Effector memory CD4-positive, alpha-beta T cell (primary cell): ENCODE measurements at regions not wholly inside any gene's neighbourhood (a gene's known extent, or its start where the extent isn't known, plus 50 kb on each side); places are given as distances from the start of the nearest gene placed in this dataset.

Experiments used
- DNase-seq, 3 donors: peaks; one replicate each; pipeline ENCODE4 v3.0.0-alpha.2; 2020
- H3K27ac ChIP-seq: 2 replicates; pipeline ENCODE4 v1.7.0; 2013; ENCODE audit warnings: mild to moderate bottlenecking, low read length, moderate library complexity; ENCODE audit not compliant: insufficient read depth, poor library complexity, severe bottlenecking
- H3K27me3 ChIP-seq: replicated peaks from 2 replicates; pipeline ENCODE4 v1.7.0; 2013; ENCODE audit warnings: mild to moderate bottlenecking, low read length; ENCODE audit not compliant: insufficient read depth, control insufficient read depth, poor library complexity, severe bottlenecking
- H3K36me3 ChIP-seq: 2 replicates; pipeline ENCODE4 v1.7.0; 2013; ENCODE audit warnings: mild to moderate bottlenecking, low read length, moderate library complexity; ENCODE audit not compliant: control insufficient read depth, insufficient read depth
- H3K4me1 ChIP-seq: 2 replicates; pipeline ENCODE4 v1.7.0; 2013; ENCODE audit warnings: low read length, mild to moderate bottlenecking; ENCODE audit not compliant: control insufficient read depth, insufficient read depth, poor library complexity, severe bottlenecking
- H3K4me3 ChIP-seq: 2 replicates; pipeline ENCODE4 v1.7.0; 2013; ENCODE audit warnings: low read length, low read depth, mild to moderate bottlenecking; ENCODE audit not compliant: insufficient read depth, poor library complexity, severe bottlenecking
- H3K9me3 ChIP-seq: 2 replicates; pipeline ENCODE4 v1.7.0; 2013; ENCODE audit warnings: mild to moderate bottlenecking, low read length, moderate library complexity; ENCODE audit not compliant: control insufficient read depth

GRCh38 chr6:113461153-113461932 is 395.8 kb upstream of the MARCKS start:
- Histone ChIP-seq H3K9me3 (no peaks in the 10 kb centered on the region), H3K36me3 (no peaks in the 10 kb centered on the region), H3K27ac (no peak overlapping the region), H3K4me1 (no peaks in the 10 kb centered on the region), H3K27me3 (no peaks in the 10 kb centered on the region), H3K4me3 (no peak overlapping the region)
- no peak for DNase-seq

DNA sequence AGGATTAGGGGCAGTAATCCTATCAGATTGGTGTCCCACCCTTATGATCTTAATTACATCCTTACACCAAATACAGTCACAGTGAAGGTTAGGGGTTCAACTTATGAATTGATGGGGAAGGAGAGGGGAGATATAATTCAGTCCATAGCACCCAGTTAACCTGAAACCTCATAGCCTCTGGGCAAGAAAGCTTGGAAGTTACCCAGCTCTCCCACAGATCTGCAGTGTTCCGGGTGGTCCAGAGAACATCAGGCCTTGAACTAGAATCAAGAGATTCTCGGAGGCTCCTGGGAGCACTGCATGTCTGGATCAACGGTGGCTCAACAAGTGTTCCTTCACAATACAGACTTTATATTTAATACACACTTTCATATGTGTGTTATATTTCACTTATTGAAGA is 392.6 kb upstream of the MARCKS start:
- no peak overlapping the region for H3K27ac ChIP-seq

GRCh38 chr6:113464960-113465359 is 392.2 kb upstream of the MARCKS start:
- no peak overlapping the region for H3K4me3 ChIP-seq
- no peaks in the 10 kb centered on the region for H3K4me1 ChIP-seq
- no peaks in the 10 kb centered on the region for H3K36me3 ChIP-seq
- no peaks in the 10 kb centered on the region for H3K27me3 ChIP-seq
- H3K9me3 ChIP-seq: no peaks in the 10 kb centered on the region
- no peak for DNase-seq
- H3K27ac ChIP-seq: no peak overlapping the region

More for the DNA sequence above, 392.6 kb upstream of the MARCKS start:
- Histone ChIP-seq H3K4me1 (no peaks in the 10 kb centered on the region), H3K9me3 (no peaks in the 10 kb centered on the region), H3K4me3 (no peak overlapping the region), H3K27me3 (no peaks in the 10 kb centered on the region), H3K36me3 (no peaks in the 10 kb centered on the region)
- no peak for DNase-seq

DNA sequence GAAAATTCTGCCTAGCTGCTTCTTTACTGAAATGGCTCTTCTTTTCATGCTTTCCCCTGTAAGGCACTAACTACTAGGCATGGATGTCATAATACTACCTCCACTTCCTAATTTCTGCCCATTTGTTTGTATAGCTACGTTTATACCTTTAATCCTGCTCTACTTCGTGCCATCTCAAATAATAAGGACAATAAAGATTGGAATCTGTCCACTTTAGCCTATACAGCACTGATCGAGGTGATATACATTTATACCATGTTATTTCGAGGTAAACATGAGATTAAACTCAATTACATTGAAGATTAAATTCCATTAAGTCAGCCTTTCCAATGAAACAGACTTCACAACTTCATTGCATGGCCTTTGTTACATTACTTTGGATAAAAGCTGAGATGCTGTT is 390.6 kb upstream of the MARCKS start:
- H3K27ac ChIP-seq: no peak overlapping the region
- no peaks in the 10 kb centered on the region for H3K36me3 ChIP-seq
- no peak overlapping the region for H3K4me3 ChIP-seq
- H3K27me3 ChIP-seq: no peaks in the 10 kb centered on the region
- H3K4me1 ChIP-seq: no peaks in the 10 kb centered on the region
- H3K9me3 ChIP-seq: no peaks in the 10 kb centered on the region
- DNase-seq: no peak

GRCh38 chr6:113475392-113475791 is 381.8 kb upstream of the MARCKS start:
- H3K4me3 ChIP-seq: no peak overlapping the region
- peaks cover 3% of the 10 kb centered on the region for H3K27me3 ChIP-seq
- no peaks in the 10 kb centered on the region for H3K36me3 ChIP-seq
- no peaks in the 10 kb centered on the region for H3K9me3 ChIP-seq
- no peaks in the 10 kb centered on the region for H3K4me1 ChIP-seq
- DNase-seq: no peak
- no peak overlapping the region for H3K27ac ChIP-seq

GRCh38 chr6:113476937-113477839 is 380.0 kb upstream of the MARCKS start:
- Histone ChIP-seq H3K4me3 (no peak overlapping the region), H3K9me3 (no peaks in the 10 kb centered on the region), H3K27ac (no peak overlapping the region), H3K4me1 (no peaks in the 10 kb centered on the region), H3K27me3 (peaks cover 3% of the 10 kb centered on the region), H3K36me3 (no peaks in the 10 kb centered on the region)
- DNase-seq: no peak

GRCh38 chr6:113480616-113481015 is 376.5 kb upstream of the MARCKS start:
- no peaks in the 10 kb centered on the region for H3K4me1 ChIP-seq
- no peak overlapping the region for H3K27ac ChIP-seq

DNA sequence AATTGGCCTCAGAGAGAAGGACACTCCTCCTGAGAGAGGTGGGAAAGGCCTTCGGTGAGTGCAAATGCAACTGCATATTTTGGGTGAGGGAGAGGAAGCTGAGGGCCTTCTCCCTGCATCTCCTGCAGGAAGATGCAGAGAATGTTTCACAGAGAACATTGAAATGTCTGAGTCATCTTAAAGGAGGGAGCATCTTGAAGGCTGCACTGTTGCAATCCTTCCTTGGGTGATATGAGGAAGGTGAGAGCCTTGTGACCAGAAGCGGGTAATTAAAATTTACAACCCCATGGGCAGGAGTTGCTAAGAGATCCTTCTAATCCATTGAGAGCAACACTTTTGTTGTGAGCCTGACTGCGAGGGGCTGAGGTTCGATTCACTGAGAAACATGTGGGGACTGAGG is 375.7 kb upstream of the MARCKS start:
- H3K9me3 ChIP-seq: no peaks in the 10 kb centered on the region
- no peak overlapping the region for H3K4me3 ChIP-seq
- no peaks in the 10 kb centered on the region for H3K4me1 ChIP-seq
- H3K27me3 ChIP-seq: peaks cover 3% of the 10 kb centered on the region
- H3K27ac ChIP-seq: no peak overlapping the region
- no peak for DNase-seq
- no peaks in the 10 kb centered on the region for H3K36me3 ChIP-seq

More at GRCh38 chr6:113480616-113481015, 376.5 kb upstream of the MARCKS start:
- DNase-seq: no peak
- Histone ChIP-seq H3K4me3 (no peak overlapping the region), H3K36me3 (no peaks in the 10 kb centered on the region), H3K27me3 (peaks cover 3% of the 10 kb centered on the region), H3K9me3 (no peaks in the 10 kb centered on the region)

DNA sequence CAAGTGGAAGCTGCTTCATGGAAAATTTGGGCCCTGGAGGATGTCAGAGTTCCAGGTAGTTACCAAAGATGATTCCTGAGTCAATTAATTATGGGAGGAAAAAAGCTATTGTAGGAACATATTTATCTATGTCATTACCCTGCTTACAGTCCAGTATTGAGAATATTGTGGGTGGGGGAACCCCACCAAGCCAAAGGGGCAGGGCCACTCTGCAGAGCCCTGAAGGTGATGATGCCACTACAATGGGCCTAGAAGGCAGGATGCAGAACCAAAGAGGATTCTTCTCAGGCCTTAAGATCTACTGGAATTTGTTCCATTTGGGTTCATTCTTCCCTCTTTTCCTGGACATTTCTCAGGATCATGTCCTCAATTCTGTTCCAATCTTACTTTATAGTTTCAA is 375.2 kb upstream of the MARCKS start:
- Histone ChIP-seq H3K27ac (no peak overlapping the region), H3K27me3 (peaks cover 3% of the 10 kb centered on the region), H3K4me3 (no peak overlapping the region), H3K4me1 (no peaks in the 10 kb centered on the region), H3K9me3 (no peaks in the 10 kb centered on the region), H3K36me3 (no peaks in the 10 kb centered on the region)
- DNase-seq: no peak

- Histone ChIP-seq H3K36me3 (no peaks in the 10 kb centered on the region), H3K4me1 (no peaks in the 10 kb centered on the region), H3K27ac (no peak overlapping the region), H3K27me3 (no peaks in the 10 kb centered on the region), H3K4me3 (no peak overlapping the region), H3K9me3 (no peaks in the 10 kb centered on the region)
- DNase-seq: no peak
These were observed 374.4 kb upstream of the MARCKS start for GRCh38 chr6:113482771-113483170.
